HG03060 (cell line): ENCODE measurements at regions not wholly inside any gene's neighbourhood (a gene's known extent, or its start where the extent isn't known, plus 50 kb on each side); places are given as distances from the start of the nearest gene placed in this dataset.
"Not testable (repeated sequence)": the region's sequence is repeated elsewhere in the genome, so short reads cannot be mapped to it uniquely, and the experiment has no call there.

ENCODE experiments used
- ATAC-seq: cut with Tn5 transposase; IDR thresholded peaks from one replicate; pipeline ENCODE4 v1.9.1; 2021; ENCODE audit warnings: low read depth, moderate number of reproducible peaks; ENCODE audit not compliant: unreplicated experiment

DNA sequence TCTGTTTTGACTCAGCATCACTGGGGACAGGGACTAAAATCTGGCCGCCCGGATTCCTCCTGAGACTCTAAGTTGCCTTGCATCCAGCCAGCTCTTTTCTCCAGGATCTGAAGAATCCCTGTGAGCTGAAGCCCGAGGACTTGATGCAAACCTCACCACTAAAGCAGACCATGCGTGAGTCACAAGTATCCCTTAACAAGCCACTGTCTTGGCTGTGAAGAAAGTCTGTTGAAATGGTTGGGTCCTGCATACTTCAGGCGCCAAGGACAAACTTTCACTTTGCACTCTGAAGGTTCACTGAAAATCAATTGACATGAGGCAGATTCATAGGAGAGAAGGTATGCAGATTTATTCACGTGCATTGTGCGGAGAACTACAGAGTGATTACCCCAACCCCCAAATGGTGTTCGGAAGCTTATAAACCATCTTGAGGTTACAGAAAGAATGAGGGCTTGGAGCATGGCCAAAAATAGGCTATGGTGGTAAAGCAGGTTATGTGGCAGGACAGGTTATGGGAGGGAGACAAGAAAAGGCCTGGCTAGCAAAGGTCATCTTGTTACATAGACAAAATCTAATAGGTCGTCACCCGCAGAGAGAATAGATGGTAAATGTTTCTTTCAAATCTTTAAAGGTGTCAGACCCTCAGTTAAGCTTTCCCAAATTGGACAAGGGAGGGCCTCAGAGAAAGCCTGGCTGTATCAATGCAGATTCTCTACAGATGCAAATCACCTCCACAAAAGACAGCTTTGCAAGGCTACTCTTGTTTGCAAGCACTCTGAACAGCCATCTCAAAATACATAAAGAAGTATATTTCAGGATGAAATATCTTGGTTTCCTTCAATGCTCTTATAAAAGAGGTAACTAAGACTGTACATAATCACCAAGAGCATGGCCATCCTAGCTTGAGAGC lies 126.3 kb upstream of the PLAAT1 start:
- no peak for ATAC-seq

DNA sequence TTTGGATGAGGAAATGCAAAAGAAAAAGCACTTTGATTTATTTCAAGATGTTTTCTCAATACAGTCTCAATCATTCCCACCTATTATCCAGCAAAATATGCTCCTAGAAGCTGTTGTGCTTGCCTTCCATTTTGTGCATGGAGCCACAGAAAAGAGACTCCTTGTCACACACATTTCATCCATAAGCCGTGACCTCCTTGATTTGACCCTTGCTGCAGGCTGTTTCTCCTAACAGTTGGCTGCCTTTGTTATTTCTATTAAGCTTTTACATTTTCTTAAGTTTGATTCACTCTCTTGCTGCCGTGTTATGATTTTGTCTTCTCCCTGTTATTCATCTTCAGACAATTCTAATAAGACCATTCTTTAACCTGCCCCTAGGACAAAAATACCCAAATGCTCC lies 124.2 kb upstream of the PLAAT1 start:
- ATAC-seq, result no peak

GRCh38 chr3:193118907-193119306 lies 122.1 kb upstream of the PLAAT1 start:
- no peak for ATAC-seq

DNA sequence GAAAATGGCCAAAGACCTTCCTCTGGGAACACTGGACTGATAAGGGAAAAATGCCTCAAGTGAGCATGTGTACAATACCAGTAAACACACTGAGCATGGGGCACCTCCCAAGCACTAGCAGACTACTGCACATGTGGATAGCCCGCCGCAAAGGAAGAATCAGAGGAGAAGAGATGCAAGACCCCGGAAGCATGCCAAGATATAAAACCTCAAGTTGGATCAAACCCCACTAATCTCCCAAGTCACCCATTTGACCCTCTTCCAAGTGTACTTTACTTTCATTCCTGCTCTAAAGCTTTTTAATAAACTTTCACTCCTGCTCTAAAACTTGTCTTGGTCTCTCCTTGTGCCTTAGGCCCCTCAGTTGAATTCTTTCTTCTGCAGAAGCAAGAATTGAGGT lies 121.1 kb upstream of the PLAAT1 start:
- no peak for ATAC-seq

DNA sequence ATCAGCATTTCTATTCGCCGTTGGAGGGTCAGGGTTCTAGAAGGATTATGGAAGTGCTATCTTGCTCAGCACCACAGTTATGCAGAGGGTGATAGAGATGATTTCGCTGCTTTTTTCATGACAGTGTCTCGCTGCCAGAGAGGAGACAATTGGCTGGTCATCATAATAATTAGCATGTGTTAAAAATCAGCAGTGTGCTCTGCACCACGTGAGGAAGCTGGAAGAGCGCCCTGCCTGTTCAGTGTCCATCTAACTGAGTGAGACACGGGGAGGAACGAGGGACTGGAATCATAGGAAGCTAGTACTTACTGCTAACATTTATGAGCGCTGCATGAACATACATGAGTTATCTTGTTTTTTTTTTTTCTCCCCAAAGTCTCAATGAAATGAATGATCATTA lies 116.2 kb upstream of the PLAAT1 start:
- no peak for ATAC-seq

GRCh38 chr3:193129607-193130006 lies 111.4 kb upstream of the PLAAT1 start:
- ATAC-seq, result no peak

GRCh38 chr3:193130576-193130975 lies 110.4 kb upstream of the PLAAT1 start:
- ATAC-seq, result no peak

DNA sequence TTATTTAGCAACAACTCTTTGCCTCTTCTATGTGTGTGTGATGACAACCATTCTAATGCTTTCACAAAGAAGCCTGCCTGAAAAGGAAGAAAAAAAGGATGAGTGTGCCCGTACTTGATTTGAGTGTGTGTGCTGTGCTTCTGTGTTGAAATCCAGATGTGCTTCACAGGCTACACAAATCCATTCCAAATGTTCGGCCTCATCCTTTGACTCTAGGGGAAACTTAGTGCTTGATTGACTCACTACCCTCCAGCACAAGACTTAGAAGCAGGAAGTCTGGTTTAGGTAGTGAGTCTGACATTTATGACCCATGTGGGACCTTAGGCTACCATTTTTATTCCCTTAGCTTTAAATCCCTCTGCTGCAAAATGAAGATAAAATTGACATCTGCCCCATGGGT lies 108.8 kb upstream of the PLAAT1 start:
- no peak for ATAC-seq

DNA sequence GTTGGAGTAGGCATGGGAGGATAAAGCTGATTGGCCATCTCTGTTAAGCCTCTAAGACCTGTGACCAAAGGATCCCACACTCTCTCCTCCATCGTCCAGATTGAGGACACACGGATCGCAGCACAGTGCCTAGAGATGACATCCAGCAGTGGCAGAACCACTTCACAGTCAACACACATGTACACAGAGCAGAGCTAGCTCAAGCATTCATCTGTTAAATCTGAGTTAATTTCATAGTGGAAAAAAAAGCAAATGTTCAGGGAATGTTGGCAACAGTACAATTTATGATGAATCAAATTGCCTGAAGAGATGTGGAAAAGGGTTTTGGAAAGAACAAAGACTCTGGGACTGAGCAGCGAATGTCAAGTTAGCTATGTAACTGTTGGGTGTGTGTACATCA lies 108.1 kb upstream of the PLAAT1 start:
- no peak for ATAC-seq

DNA sequence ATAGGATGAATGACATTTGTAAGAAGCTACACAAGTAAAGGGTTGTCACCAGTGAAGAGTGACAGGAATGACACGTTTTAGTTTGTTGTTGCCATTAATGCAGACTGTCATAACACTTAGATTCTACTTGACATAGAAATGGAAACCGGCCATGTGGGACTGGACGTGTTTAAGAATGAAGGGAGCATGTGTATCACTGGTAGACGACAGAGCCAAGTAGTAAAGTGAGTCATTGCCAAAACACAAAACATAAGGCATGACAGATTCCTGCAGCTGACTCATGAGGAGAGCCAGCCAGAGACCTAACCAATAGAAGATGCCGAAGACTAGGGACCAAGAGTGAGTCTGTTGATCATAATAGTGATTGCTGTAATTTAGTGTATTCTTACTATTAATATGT lies 106.2 kb upstream of the PLAAT1 start:
- no peak for ATAC-seq

DNA sequence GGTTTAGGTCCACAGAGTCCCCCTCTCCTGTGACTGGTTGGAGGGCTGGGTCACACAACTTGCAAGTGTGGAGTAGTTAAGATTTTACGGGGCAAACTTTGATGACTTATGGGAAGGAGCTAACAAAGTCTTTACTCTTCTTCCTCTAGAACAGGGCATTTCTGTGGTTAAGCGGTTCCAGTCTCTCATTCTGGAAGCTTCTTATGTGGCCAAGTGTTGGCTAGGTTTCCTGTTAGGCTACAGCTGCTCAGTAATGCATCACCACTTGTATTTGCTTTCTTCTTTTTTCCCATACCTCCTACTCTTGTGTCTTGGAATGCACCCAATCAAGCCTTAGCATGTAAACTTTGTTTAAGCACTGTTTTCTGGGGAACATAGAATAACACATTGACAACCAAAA lies 100.6 kb upstream of the PLAAT1 start:
- no peak for ATAC-seq

DNA sequence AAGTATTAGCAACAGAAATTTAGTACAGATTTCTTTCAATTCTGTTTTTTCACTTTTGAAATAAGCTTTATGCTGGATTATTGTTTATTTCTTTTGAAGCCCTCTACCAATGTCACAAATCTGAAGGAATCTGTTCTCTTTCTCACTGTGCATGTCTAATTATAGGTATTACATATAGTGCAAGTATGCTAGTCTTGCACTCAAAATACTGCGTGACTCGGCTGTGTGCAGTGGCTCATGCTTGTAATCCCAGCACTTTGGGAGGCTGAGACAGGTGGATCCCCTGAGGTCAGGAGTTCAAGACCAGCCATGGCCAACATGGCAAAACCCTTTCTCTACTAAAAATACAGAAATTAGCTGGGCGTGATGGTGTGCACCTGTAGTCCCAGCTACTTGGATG lies 95.8 kb upstream of the PLAAT1 start:
- ATAC-seq, result no peak

DNA sequence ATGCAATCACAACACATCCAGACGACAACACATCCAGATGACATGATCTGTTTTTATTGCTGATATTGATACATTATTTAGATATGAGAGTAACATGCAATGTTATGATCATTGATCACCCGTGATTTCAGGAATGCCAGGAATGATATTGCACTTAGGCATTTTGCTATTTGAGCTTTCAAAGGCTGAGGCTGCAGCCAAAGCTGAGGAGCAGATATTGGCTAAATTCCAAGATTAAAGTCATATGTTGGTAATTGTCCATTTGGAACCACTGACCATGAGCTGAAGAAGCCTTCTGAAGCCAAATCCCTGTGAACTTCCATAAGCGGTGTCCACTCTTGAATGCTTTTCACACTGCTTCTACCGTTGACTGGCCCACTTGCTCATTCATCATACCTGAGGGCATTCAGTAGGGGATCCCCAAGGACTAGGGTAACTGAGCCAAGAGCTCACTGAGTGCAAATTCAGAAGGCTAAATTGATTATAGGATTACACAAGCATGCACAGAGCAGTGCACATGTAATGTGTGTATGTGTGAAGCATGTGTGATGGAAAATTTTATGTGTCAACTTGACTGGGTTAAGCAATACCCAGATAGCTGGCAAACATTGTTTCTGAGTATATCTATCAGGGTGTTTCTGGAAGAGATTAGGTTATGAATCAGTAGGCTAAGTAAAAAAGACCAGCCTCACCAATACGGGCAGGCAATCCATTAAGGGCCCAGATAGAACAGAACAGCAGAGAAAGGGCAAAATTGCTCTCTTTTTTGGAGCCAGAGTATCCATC lies 92.1 kb upstream of the PLAAT1 start:
- no peak for ATAC-seq

DNA sequence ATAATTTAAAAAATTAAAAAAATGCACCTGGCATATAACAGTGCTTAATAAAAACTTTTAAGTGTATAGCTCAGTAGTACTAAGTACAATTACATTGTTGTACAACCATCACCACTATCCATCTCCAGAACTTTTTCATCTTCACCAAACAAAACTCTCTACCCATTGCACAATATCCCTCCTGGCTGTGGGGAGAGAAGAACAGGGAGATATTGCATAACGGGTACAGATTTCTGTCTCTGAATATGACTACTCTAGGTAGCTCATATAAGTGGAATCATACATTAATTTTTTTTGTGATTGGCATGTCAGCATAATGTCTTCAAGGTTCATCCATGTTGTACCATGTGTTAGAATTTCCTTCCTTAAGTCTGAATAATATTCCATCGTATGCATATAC lies 91.0 kb upstream of the PLAAT1 start:
- ATAC-seq, result no peak

GRCh38 chr3:193155044-193155781 lies 85.8 kb upstream of the PLAAT1 start:
- ATAC-seq, result not testable (repeated sequence)

DNA sequence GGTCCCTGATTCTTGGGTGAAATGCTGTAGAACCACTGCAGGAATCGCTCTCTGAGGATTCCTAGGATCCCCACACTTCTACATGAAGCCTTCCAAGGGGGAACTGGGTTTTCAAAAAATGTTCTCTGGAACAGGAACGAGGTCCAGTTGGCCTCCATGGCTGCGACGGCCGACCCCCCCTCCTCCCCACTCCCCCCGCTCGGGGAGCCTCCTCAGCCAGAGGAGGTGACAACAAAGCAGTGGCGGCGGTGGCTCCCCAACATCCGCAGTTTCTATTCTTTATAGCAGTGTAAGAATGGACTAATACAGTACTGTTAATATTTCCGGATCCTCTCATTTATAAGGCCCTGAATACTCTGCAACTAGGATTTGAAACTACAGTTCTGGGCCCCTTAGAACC lies 84.0 kb upstream of the PLAAT1 start:
- ATAC-seq, result no peak

DNA sequence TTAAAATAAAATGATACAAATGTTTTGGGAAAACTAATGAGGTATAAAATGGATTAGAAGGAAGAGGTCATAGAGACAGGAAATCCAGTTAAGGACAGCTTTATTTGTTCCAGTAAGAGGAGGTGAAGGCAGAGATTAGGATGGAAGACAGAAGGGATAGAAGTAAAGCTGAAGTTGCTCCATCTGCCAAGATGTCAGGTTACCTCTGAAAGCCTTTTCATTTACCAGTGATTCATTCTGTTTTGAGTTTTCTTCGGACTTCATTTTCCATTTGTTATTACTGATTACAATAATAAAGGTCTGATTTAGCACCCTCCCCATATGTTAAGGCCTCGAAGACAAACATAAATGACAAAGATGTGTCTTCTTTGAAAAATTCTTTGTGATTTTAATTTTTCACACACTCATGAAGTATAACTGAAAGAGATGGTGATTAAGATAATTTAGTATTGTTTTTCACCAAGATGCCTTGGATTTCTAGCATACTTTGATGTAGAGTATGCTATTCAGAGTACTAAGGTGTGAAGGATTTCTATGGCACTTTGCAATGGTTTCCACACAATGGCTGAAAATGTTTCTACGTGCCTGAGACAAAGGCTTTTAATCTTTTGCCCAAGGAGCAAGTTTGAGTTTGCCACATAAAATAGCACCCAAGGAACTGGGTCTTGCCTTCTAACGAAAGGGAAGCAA lies 75.4 kb upstream of the PLAAT1 start:
- no peak for ATAC-seq

DNA sequence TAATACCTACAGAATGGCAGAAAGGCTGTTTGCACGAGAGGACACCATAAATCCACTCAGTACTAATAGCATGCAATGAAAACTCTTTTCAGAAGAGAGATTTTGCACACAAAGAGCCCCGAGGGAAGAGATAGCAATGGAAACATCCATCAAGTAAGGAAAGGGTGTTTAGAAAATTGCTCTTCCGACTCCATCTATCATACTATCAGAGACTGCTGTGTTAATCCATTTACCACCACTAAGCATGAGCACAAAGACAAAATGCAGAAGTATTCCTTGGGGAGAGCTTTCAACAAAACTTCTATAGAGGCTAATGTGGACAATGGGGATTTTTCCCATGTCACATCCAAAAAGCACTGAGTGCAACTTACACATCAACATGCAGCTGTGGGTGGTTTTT lies 72.1 kb upstream of the PLAAT1 start:
- ATAC-seq, result no peak

DNA sequence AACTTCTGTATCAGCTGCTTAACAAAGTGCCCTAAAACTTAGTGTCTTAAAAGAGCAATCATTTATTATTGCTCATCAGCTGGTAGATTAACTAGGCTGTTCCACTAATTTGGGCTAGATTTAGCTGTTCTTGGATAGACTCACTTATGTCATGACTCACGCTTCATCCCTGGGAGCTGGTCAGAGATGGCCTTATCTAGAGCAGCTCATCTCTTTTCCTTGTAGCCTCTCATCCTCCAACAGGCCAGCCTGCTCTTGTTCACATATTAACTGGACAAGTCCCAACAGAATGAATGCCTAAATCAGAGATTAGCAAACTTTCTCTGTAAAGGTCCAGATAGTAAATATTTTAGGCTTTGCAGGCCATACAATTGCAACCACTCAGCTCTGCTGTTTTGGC lies 66.9 kb upstream of the PLAAT1 start:
- ATAC-seq, result no peak

DNA sequence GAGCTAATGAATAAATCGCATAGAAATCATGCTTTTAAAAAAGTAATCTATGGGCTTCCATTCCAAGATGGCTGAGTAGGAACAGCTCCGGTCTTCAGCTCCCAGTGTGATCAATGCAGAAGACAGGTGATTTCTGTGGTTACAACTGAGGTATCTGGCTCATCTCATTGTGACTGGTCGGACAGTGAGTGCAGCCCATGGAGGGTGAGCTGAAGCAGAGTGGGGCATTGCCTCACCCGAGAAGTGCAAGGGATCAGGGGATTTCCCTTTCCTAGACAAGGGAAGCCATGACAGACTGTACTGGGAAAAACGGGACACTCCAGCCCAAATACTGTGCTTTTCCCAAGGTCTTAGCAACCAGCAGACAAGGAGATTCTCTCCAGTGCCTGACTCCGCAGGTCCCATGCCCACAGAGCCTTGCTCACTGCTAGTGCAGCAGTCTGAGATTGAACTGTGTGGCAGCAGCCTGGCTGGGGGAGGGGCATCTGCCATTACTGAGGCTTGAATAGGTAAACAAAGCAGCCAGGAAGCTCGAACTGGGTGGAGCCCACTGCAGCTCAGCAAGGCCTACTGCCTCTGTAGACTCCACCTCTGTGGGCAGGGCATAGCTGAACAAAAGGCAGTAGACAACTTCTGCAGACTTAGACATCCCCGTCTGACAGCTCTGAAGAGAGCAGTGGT lies 61.5 kb upstream of the PLAAT1 start:
- not testable (repeated sequence) for ATAC-seq
